Right lobe of liver (tissue), 4 donors: ENCODE measurements at regions not wholly inside any gene's neighbourhood (a gene's known extent, or its start where the extent isn't known, plus 50 kb on each side); places are given as distances from the start of the nearest gene placed in this dataset.

Experiments
- POLR2A ChIP-seq: fragments of 450-650 bp; IDR thresholded peaks from one replicate; pipeline ENCODE4 v1.6.1; 2017; ENCODE audit warnings: antibody characterized with exemption, mild to moderate bottlenecking
- TF ChIP-seq, protein P1 (sequence below), 4 donors: fragments of 200-600 bp in 3 of 4; fragments of 450-650 bp in 1 of 4; IDR thresholded peaks; one replicate each; pipeline versions ENCODE4 v1.5.1 to v1.8.0; 2016 to 2022; ENCODE audit warnings: antibody characterized with exemption in 4 of 4, mild to moderate bottlenecking in 2 of 4
- donor health status: DM: no; HTN: no; CAD: no.
- donor health status: DM: no; HTN: no; CAD: no.
- donor health status: DM: no; HTN: yes; CAD: no.

DNA sequence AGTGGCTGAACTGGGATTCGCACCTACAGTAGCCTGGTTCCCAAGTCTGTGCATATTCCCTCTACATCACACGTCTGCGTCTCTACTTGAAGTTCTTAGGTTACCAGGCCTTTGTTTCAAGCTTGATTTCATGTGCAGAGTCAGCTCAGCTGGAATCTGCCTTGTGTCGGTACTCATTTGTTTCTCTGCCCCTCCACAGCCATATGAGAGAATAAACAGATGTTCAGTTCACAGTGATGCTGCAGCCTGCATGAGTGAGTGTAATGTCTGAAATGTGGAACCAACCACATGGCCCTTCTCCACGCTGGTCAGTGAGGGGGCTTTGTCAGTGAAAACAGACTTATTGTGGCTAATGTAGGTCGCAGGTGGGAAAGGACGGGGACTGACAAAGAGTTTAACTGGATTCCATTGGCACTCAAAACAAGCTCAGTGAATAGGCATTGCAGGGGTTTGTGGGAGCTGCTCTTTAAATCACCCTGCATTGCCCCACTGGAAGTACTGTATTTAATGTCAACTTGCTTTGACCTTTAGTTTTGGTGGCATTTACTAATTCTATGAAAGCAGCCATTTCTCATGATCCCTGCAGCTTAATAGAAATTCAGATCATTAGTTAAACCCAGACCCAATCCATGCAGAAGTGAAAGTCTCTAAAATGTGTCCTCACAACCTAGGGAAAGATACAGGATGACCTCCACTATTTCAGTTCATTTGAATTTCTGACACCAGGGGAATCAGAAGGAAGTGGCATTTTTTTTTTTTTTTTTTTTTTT lies 136.4 kb upstream of the FAM78B start:
- no peak for TF ChIP-seq POLR2A
- TF ChIP-seq, protein P1, sequence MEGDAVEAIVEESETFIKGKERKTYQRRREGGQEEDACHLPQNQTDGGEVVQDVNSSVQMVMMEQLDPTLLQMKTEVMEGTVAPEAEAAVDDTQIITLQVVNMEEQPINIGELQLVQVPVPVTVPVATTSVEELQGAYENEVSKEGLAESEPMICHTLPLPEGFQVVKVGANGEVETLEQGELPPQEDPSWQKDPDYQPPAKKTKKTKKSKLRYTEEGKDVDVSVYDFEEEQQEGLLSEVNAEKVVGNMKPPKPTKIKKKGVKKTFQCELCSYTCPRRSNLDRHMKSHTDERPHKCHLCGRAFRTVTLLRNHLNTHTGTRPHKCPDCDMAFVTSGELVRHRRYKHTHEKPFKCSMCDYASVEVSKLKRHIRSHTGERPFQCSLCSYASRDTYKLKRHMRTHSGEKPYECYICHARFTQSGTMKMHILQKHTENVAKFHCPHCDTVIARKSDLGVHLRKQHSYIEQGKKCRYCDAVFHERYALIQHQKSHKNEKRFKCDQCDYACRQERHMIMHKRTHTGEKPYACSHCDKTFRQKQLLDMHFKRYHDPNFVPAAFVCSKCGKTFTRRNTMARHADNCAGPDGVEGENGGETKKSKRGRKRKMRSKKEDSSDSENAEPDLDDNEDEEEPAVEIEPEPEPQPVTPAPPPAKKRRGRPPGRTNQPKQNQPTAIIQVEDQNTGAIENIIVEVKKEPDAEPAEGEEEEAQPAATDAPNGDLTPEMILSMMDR (IDR thresholded peaks at IDR 0.05): no peak
